ENCODE measurements at regions not wholly inside any gene's neighbourhood (a gene's known extent, or its start where the extent isn't known, plus 50 kb on each side); places are given as distances from the start of the nearest gene placed in this dataset.

GRCh38 chr2:19216676-19217602 lies 141.5 kb downstream of the OSR1 start:
- TF ChIP-seq CTCF (IDR thresholded peaks at IDR 0.05) (no peak), POLR2A (IDR thresholded peaks at IDR 0.05) (no peak)

All from heart left ventricle (tissue), 13 donors.